ENCODE measurements at regions not wholly inside any gene's neighbourhood (a gene's known extent, or its start where the extent isn't known, plus 50 kb on each side); places are given as distances from the start of the nearest gene placed in this dataset.

DNA sequence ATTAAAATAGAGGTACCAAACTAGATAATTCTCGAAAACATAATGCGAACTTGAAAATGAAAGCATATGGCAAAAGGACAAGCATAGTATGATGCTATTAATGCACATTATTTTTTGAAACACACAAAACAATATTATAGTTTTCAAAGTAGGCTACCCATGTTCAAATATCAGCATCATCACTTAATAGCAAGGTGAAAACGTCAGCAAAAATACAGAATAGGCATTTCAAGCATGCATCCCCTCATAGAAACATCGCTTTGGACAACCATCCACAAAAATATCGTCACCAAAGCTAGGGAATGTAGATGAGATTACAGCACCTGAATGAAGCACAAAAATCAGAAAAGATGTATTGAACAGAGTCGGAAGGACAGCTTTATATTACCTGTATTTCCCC, 814.5 kb upstream of the LRRC4C start:
- Histone ChIP-seq H3K27ac (no peak overlapping the region), H3K4me3 (no peak overlapping the region), H3K4me1 (replicated peaks in 1 of 2) (no peaks in the 10 kb centered on the region)
- in situ Hi-C loops (cut with MboI; ENCODE audit: low pct_unique_long_range_greater_than_20kb in 2 of 9, low sequenced_read_pairs in 9 of 9, unreplicated experiment in 9 of 9) = no loop called here
- WGBS, 10 experiments = 22 to 96% (median 80%) methylated on average over 1 to 6 of the region's 6 CpGs
- ATAC-seq (replicated peaks in 6 of 8) = no peak

DNA sequence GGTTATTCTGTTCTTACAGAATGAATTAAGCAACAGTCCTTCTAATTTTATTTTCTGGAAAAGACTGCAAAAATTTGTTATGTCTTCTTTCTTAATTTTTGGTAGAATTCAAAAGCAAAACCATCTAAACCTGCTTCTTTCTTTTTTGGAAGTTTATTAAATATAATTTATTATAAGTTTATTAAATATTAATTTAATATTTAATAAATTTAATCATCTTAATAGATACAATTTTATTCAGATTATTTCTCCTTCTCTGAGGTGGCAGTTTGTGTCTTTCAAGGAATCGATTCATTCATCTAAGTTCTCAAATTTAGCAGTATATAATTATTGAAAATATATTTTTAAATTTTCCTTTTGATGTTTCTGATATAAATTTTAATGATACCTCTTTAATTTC, 837.5 kb upstream of the LRRC4C start:
- Histone ChIP-seq H3K4me1 (replicated peaks in 1 of 2) (no peaks in the 10 kb centered on the region), H3K4me3 (no peak overlapping the region), H3K27ac (no peak overlapping the region)
- no peak for ATAC-seq (replicated peaks in 6 of 8)
- in situ Hi-C loops (cut with MboI; ENCODE audit: low pct_unique_long_range_greater_than_20kb in 2 of 9, low sequenced_read_pairs in 9 of 9, unreplicated experiment in 9 of 9) = no loop called here
- WGBS, 10 experiments = 0 to 100% (median 67%) methylated on average over 1 of the region's 1 CpG; no CpG with 5 or more reads in 1 of the 10 experiments

DNA sequence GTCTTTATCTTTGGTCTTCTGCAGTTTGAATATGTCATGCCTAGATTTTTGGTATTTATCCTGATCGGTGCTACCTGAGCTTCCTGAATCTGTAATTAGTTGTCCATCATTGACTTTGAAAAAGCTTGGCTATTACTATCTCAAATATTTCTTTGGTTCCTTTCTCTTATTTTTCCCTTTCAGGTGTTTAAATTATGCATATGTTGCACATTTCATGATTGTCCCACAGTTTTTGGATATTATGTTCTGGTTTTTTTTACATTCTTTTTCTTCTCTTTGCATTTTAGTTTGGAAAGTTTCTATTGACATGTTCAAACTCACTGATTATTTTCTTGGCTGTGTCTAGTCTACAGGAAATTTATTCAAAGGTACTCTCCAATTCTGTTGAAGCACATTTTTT, 840.3 kb upstream of the LRRC4C start:
- no peaks in the 10 kb centered on the region for H3K4me1 ChIP-seq (replicated peaks in 1 of 2)
- in situ Hi-C loops (cut with MboI; ENCODE audit: low pct_unique_long_range_greater_than_20kb in 2 of 9, low sequenced_read_pairs in 9 of 9, unreplicated experiment in 9 of 9) = no loop called here
- no peak overlapping the region for H3K27ac ChIP-seq
- 10 to 100% (median 94%) methylated on average over 1 of the region's 1 CpG for WGBS, 10 experiments
- no peak for ATAC-seq (replicated peaks in 6 of 8)
- H3K4me3 ChIP-seq = no peak overlapping the region

DNA sequence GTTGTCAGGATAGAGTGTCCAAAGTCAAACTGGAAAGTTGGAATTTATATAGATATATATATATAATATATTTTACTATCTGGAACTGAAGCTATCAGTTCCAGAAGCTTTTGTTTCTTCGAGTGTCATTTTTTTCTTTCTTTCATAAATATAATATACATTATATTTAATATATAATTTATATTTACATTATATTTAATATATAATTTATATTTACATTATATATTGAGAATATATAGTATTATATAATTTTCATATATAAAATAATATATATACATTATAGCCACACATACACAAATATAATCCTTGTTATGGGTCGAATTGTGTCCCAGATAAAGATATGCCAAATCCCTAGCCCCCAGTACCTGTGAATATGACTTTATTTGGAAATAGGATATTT, 842.3 kb upstream of the LRRC4C start:
- in situ Hi-C loops (cut with MboI; ENCODE audit: low pct_unique_long_range_greater_than_20kb in 2 of 9, low sequenced_read_pairs in 9 of 9, unreplicated experiment in 9 of 9) = no loop called here
- no peak overlapping the region for H3K4me3 ChIP-seq
- WGBS, 10 experiments = 0 to 100% (median 81%) methylated on average over 1 to 2 of the region's 2 CpGs
- ATAC-seq (replicated peaks in 6 of 8) = no peak
- no peaks in the 10 kb centered on the region for H3K4me1 ChIP-seq (replicated peaks in 1 of 2)
- H3K27ac ChIP-seq = no peak overlapping the region

DNA sequence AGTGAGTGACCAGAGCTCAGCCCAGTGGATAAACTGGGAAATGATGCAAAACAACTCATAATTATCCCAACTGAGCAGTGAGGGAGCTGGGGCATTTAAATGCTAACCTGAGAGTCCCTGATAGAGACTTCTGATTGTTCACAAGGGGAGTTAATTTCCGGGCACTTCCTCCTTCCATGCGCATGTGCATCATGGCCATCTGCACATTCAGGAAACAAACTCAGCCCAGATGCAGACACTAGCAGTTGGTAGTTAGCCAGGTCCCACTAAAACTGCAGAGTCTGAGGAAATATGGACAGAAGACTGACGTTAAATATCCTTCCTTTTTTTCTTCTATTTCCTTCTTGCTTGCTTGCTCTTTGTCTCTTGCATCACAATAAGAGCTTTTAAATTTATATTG, 852.1 kb upstream of the LRRC4C start:
- Histone ChIP-seq H3K4me1 (replicated peaks in 1 of 2) (no peaks in the 10 kb centered on the region), H3K27ac (no peak overlapping the region), H3K4me3 (no peak overlapping the region)
- in situ Hi-C loops (cut with MboI; ENCODE audit: low pct_unique_long_range_greater_than_20kb in 2 of 9, low sequenced_read_pairs in 9 of 9, unreplicated experiment in 9 of 9) = no loop called here
- 0 to 88% (median 66%) methylated on average over 1 to 3 of the region's 3 CpGs; no CpG with 5 or more reads in 1 of the 10 experiments for WGBS, 10 experiments
- peak in 2 of 8 experiments; percentile 83 to 85 for ATAC-seq (replicated peaks in 6 of 8)

DNA sequence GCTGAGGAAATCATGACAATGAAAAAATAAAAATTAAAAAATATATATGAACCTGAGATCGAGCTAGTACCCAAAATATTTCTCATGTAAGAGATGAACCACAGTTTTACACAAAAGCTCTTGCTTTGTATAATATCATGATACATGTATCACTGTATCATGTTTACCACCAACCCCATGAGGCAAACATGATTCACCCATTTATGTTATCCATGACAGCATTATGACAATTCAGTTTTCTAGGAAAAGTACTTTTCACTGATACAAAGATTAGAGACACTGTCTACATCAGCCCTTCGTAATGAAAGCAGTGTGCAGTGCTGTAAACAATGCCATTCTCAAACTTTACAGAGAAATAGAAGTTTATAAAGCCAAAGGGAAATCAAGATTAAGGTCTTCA, 852.5 kb upstream of the LRRC4C start:
- Histone ChIP-seq H3K27ac (no peak overlapping the region), H3K4me3 (no peak overlapping the region), H3K4me1 (replicated peaks in 1 of 2) (no peaks in the 10 kb centered on the region)
- in situ Hi-C loops (cut with MboI; ENCODE audit: low pct_unique_long_range_greater_than_20kb in 2 of 9, low sequenced_read_pairs in 9 of 9, unreplicated experiment in 9 of 9) = no loop called here
- no peak for ATAC-seq (replicated peaks in 6 of 8)
- 0 to 97% (median 50%) methylated on average over 1 to 2 of the region's 2 CpGs for WGBS, 10 experiments

DNA sequence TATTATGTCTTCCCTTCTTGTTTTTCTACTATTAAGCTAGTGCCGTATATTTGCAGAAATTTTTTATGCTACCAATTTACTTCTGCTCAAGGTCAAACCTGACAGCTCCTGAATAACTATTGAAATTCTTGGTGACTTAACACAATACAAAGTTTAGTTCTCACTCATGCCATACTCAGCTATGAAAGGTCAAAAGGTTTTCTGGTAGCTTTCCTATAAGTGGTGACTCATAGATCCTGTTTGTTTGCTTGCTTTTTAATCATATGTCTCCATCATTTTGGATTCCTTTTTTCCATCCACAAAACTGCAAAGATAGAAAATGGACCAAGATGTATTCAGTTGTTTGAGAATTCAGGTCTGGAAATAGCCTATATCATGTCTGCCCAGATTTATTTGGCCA, 855.8 kb upstream of the LRRC4C start:
- Histone ChIP-seq H3K4me3 (no peak overlapping the region), H3K4me1 (replicated peaks in 1 of 2) (no peaks in the 10 kb centered on the region), H3K27ac (no peak overlapping the region)
- WGBS, 10 experiments = 33 to 100% (median 91%) methylated on average over 1 of the region's 1 CpG
- ATAC-seq (replicated peaks in 6 of 8) = no peak
- in situ Hi-C loops (cut with MboI; ENCODE audit: low pct_unique_long_range_greater_than_20kb in 2 of 9, low sequenced_read_pairs in 9 of 9, unreplicated experiment in 9 of 9) = no loop called here

DNA sequence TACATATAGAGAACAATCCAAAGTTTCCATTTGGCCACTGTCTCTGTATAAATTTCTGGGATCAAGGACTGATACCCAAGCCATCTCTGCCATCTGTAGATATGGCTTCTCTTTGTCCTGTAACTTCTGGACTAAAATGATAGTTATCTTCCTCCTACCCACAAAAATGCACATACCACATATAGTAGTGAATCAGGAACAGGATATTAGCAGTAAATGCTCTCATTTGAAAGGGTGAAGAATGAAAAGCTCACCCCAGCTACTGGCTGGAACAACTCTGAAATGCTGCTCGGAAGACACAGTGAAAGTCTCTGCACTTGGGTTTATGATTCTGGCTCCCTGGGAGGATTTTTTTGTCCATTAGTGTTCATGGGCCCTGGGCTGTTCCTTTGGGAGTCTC, 856.4 kb upstream of the LRRC4C start:
- Histone ChIP-seq H3K27ac (no peak overlapping the region), H3K4me1 (replicated peaks in 1 of 2) (no peaks in the 10 kb centered on the region), H3K4me3 (no peak overlapping the region)
- 0 to 100% (median 57%) methylated on average over 1 of the region's 1 CpG; no CpG with 5 or more reads in 6 of the 10 experiments for WGBS, 10 experiments
- ATAC-seq (replicated peaks in 6 of 8) = no peak
- in situ Hi-C loops (cut with MboI; ENCODE audit: low pct_unique_long_range_greater_than_20kb in 2 of 9, low sequenced_read_pairs in 9 of 9, unreplicated experiment in 9 of 9) = no loop called here

DNA sequence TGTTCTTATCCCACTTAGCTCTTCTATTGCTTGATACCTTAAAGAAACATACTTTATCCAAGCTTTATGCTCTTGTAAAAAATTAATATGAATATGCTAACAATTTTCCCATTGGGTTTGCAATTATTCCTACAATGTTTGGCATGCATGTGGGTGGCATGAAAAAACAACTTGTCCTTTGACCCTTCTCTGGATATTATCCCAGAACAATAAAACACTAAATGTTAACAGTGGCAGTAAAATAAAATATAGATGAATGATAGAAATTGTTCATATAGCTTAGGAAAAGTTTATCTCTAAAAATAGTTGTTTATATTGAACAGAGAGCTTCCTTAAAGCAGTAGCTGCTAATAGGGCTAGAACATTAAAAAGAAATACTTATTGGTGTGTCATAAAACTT, 860.5 kb upstream of the LRRC4C start:
- H3K4me3 ChIP-seq = no peak overlapping the region
- in situ Hi-C loops (cut with MboI; ENCODE audit: low pct_unique_long_range_greater_than_20kb in 2 of 9, low sequenced_read_pairs in 9 of 9, unreplicated experiment in 9 of 9) = no loop called here

DNA sequence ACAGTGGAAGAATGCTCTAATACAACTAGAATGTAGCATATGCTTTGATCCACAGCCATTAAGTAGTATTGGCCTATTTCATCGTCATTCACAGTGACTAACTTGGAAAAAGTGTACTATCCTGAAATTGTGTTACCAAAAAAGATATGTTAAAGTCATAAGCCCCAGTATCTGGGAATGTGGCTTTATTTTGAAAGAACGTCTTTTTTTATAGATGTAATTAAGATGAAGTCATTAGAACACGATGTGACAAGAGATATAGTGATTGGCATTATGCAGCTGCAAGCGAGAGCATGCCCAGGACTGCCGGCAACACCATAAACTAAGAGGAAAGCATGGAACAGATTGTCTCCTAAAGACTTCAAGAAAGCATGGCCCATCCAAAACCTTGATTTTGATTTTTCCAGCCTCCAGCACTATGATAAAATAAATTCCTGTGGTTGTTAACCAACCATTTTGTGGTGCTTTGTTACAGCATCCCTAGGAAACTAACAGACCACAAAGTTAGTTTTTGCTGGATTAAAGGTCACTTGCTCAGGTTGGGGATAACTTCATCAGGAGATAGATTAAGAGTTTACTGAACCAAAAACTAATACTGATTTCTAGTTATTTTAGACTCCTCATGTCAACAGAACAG, 870.6 kb upstream of the LRRC4C start:
- WGBS, 10 experiments = 0 to 77% (median 50%) methylated on average over 1 to 5 of the region's 5 CpGs
- H3K4me1 ChIP-seq (replicated peaks in 1 of 2) = no peaks in the 10 kb centered on the region
- no peak for ATAC-seq (replicated peaks in 6 of 8)
- no peak overlapping the region for H3K27ac ChIP-seq
- in situ Hi-C loops (cut with MboI; ENCODE audit: low pct_unique_long_range_greater_than_20kb in 2 of 9, low sequenced_read_pairs in 9 of 9, unreplicated experiment in 9 of 9) = no loop called here
- no peak overlapping the region for H3K4me3 ChIP-seq

More for the DNA sequence above, 860.5 kb upstream of the LRRC4C start:
- no peak for ATAC-seq (replicated peaks in 6 of 8)
- H3K27ac ChIP-seq = no peak overlapping the region
- no peaks in the 10 kb centered on the region for H3K4me1 ChIP-seq (replicated peaks in 1 of 2)

DNA sequence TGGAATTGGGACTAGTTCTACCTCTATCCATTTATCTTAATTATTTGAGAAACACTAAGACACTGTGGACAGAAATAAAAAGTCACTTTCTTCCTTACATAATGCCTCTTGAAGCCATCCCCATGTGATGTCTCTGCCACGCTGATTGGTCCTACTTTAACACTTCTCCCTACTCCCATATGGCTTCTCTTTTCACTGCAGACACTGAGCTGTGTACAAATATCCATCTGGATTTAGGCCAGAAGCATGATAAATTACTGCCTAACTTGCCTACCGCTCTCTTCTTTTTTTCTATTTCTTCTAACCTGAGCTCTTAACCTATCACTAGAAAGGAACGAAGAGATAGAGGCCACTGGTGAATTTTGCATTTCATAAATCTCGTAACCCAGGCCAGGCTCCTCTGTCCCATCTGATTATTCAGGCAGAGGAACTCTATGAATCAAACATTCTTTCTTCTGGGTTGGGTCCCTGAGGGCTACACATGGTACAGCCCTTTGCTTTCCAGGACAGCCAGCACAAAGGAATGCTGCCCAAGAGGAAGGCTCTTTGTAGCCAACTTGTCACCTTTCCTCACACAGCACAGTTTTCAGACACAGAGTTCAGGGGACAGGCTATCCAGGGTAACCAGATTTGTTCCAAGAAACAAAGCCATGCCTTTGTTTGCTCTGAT, 878.5 kb upstream of the LRRC4C start:
- peaks cover 3 to 4% of the 10 kb centered on the region in 2 donors for H3K4me1 ChIP-seq (replicated peaks in 1 of 2)
- in situ Hi-C loops (cut with MboI; ENCODE audit: low pct_unique_long_range_greater_than_20kb in 2 of 9, low sequenced_read_pairs in 9 of 9, unreplicated experiment in 9 of 9) = no loop called here
- ATAC-seq (replicated peaks in 6 of 8) = peak in 6 of 8 experiments; percentile 30 to 99 (median 60)
- H3K4me3 ChIP-seq = no peak overlapping the region
- WGBS, 10 experiments = 0 to 100% (median 78%) methylated on average over 1 to 4 of the region's 4 CpGs
- H3K27ac ChIP-seq = no peak overlapping the region

DNA sequence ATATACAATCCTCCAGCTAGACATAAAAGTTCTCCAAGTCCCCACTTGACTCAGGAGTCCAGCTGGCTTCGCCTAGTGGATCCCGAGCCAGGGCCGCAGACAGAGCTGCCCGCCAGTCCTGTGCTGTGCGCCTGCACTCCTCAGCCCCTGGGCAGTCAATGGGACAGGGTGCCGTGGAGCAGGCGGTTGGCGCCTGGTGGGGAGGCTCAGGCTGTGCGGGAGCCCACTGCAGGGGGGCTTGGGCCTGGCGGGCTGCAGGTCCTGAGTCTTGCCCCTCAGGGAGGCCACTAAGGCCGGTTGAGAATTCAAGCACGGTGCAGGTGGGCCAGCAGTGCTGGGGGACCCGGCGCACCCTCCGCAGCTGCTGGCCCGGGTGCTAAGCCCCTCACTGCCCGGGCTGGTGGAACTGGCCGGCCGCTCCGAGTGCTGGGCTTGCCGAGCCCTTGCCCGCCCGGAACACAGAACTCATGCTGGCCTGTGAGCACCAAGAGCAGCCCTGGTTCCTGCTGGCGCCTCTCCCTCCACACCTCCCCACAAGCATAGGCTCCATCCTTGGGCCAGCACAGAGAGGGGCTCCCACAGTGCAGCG, 884.8 kb upstream of the LRRC4C start:
- H3K27ac ChIP-seq = no peak overlapping the region
- no peaks in the 10 kb centered on the region for H3K4me1 ChIP-seq (replicated peaks in 1 of 2)
- 0 to 100% (median 62%) methylated on average over 2 to 3 of the region's 25 CpGs; no CpG with 5 or more reads in 5 of the 10 experiments for WGBS, 10 experiments
- in situ Hi-C loops (cut with MboI; ENCODE audit: low pct_unique_long_range_greater_than_20kb in 2 of 9, low sequenced_read_pairs in 9 of 9, unreplicated experiment in 9 of 9) = no loop called here
- no peak overlapping the region for H3K4me3 ChIP-seq
- ATAC-seq (replicated peaks in 6 of 8) = no peak

DNA sequence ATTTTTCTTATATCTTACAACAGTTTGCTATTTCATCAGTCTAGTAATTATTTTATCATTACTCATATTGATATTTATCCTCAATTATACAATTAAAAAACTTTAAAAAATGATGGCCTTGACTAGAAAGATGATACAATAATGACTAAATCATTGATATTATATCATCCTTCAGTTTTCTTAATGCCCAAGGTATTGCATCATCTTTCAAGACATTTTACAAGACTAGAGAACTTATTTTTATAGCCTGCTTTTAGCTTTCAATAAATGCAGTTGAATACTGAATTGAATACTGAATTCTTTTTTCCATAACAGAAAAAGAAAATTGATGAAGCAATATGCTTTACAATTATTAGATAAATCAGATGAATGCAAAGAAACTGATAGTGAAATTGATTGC, 886.5 kb upstream of the LRRC4C start:
- no peak overlapping the region for H3K27ac ChIP-seq
- H3K4me1 ChIP-seq (replicated peaks in 1 of 2) = no peaks in the 10 kb centered on the region
- H3K4me3 ChIP-seq = no peak overlapping the region
- ATAC-seq (replicated peaks in 6 of 8) = no peak
- in situ Hi-C loops (cut with MboI; ENCODE audit: low pct_unique_long_range_greater_than_20kb in 2 of 9, low sequenced_read_pairs in 9 of 9, unreplicated experiment in 9 of 9) = no loop called here

DNA sequence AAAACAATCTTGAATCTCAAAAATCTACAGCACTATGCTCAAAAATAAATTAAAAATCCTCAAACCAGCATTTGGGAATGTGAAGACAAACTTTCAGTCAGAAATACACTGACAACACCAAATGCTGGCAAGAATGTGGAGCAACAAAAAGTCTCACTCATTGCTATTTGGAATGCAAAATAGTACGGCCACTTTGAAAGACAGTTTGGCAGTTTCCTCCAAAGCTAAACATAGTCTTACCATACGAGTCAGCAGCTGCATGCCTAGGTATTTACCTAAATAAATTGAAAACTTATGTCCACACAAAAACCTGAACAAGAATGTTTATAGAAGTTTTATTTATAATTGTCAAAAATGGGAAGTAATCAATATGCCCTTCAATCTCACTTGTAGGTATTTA, 904.2 kb upstream of the LRRC4C start:
- WGBS, 10 experiments = 0 to 93% (median 33%) methylated on average over 1 to 2 of the region's 2 CpGs; no CpG with 5 or more reads in 1 of the 10 experiments
- Histone ChIP-seq H3K4me1 (replicated peaks in 1 of 2) (no peaks in the 10 kb centered on the region), H3K4me3 (no peak overlapping the region), H3K27ac (no peak overlapping the region)
- in situ Hi-C loops (cut with MboI; ENCODE audit: low pct_unique_long_range_greater_than_20kb in 2 of 9, low sequenced_read_pairs in 9 of 9, unreplicated experiment in 9 of 9) = no loop called here
- ATAC-seq (replicated peaks in 6 of 8) = no peak
